Breast epithelium (tissue), 4 donors: ENCODE measurements at regions not wholly inside any gene's neighbourhood (a gene's known extent, or its start where the extent isn't known, plus 50 kb on each side); places are given as distances from the start of the nearest gene placed in this dataset.

ENCODE experiments used
- DNase-seq, 2 donors: peaks; one replicate each; pipeline ENCODE4 v3.0.0-alpha.2; 2019; ENCODE audit warnings: low spot score in 2 of 2
- H3K27ac ChIP-seq, 2 donors: fragments of 200-600 bp; sonication (generic) in 1 of 2; one replicate each; pipeline ENCODE4 v1.5.1; 2016 to 2019; ENCODE audit warnings: mild to moderate bottlenecking in 1 of 2
- H3K27me3 ChIP-seq, 2 donors: fragments of 200-600 bp; sonication (generic) in 1 of 2; one replicate each; pipeline versions ENCODE4 v1.5.1 to v1.6.0; 2017 to 2019; ENCODE audit warnings: control low read depth in 1 of 2, mild to moderate bottlenecking in 1 of 2
- H3K36me3 ChIP-seq: fragments of 200-600 bp; one replicate; pipeline ENCODE4 v1.5.1; 2019
- H3K4me1 ChIP-seq, 2 donors: fragments of 200-600 bp; sonication (generic); one replicate each; pipeline ENCODE4 v1.5.1; 2016 to 2019; ENCODE audit warnings: control low read depth in 1 of 2
- H3K4me3 ChIP-seq, 3 donors: fragments of 200-600 bp; sonication (generic); 1 replicate in 2 of 3; 2 replicates in 1 of 3; pipeline ENCODE4 v1.5.1; 2016 to 2019; ENCODE audit warnings: mild to moderate bottlenecking in 3 of 3, moderate library complexity in 2 of 3
- H3K9me3 ChIP-seq, 2 donors: fragments of 200-600 bp; sonication (generic) in 1 of 2; one replicate each; pipeline ENCODE4 v1.5.1; 2016 to 2019; ENCODE audit warnings: control low read depth in 1 of 2
- POLR2A ChIP-seq: fragments of 450-650 bp; IDR thresholded peaks from one replicate; pipeline ENCODE4 v1.6.1; 2016; ENCODE audit warnings: antibody characterized with exemption, mild to moderate bottlenecking, moderate library complexity
- POLR2AphosphoS5 ChIP-seq, 3 donors: sonication (generic); formaldehyde crosslinking; IDR thresholded peaks; one replicate each; pipeline ENCODE4 v1.6.1; 2017; ENCODE audit warnings: antibody characterized with exemption in 3 of 3
- intact Hi-C: fragments of 100-400 bp; cut with DNase I; formaldehyde crosslinking; loops from one replicate; pipeline ENCODE4 v1.15.1; 2023; ENCODE audit warnings: low total_unique reads
- TF ChIP-seq, protein P1 (sequence below), 3 donors: fragments of 450-650 bp; IDR thresholded peaks; one replicate each; pipeline ENCODE4 v1.5.1; 2016 to 2017; ENCODE audit warnings: antibody characterized with exemption in 3 of 3, mild to moderate bottlenecking in 3 of 3, moderate library complexity in 3 of 3

- Histone ChIP-seq H3K4me1 (no peaks in the 10 kb centered on the region), H3K36me3 (no peaks in the 10 kb centered on the region), H3K4me3 (no peak overlapping the region), H3K9me3 (no peaks in the 10 kb centered on the region), H3K27me3 (no peaks in the 10 kb centered on the region), H3K27ac (no peak overlapping the region)
- TF ChIP-seq POLR2A, result no peak
- TF ChIP-seq, protein P1, sequence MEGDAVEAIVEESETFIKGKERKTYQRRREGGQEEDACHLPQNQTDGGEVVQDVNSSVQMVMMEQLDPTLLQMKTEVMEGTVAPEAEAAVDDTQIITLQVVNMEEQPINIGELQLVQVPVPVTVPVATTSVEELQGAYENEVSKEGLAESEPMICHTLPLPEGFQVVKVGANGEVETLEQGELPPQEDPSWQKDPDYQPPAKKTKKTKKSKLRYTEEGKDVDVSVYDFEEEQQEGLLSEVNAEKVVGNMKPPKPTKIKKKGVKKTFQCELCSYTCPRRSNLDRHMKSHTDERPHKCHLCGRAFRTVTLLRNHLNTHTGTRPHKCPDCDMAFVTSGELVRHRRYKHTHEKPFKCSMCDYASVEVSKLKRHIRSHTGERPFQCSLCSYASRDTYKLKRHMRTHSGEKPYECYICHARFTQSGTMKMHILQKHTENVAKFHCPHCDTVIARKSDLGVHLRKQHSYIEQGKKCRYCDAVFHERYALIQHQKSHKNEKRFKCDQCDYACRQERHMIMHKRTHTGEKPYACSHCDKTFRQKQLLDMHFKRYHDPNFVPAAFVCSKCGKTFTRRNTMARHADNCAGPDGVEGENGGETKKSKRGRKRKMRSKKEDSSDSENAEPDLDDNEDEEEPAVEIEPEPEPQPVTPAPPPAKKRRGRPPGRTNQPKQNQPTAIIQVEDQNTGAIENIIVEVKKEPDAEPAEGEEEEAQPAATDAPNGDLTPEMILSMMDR (IDR thresholded peaks at IDR 0.05), result no peak
- TF ChIP-seq POLR2AphosphoS5 (IDR thresholded peaks at IDR 0.05), result no peak
- intact Hi-C loops, result no loop called here
- DNase-seq, result no peak
Measured at GRCh38 chr3:43792904-43793303, 102.2 kb downstream of the ABHD5 start.

- H3K27ac ChIP-seq, result no peak overlapping the region
- intact Hi-C loops, result no loop called here
- TF ChIP-seq POLR2AphosphoS5 (IDR thresholded peaks at IDR 0.05), result no peak
- TF ChIP-seq, protein P1 (IDR thresholded peaks at IDR 0.05), result no peak
- TF ChIP-seq POLR2A, result no peak
- H3K36me3 ChIP-seq, result no peaks in the 10 kb centered on the region
- H3K9me3 ChIP-seq, result no peaks in the 10 kb centered on the region
- no peak for DNase-seq
- no peaks in the 10 kb centered on the region for H3K27me3 ChIP-seq
- H3K4me3 ChIP-seq, result no peak overlapping the region
- no peaks in the 10 kb centered on the region for H3K4me1 ChIP-seq
Measured at GRCh38 chr3:43793648-43794372, 103.1 kb downstream of the ABHD5 start.

- intact Hi-C loops, result no loop called here
- no peaks in the 10 kb centered on the region for H3K27me3 ChIP-seq
- no peaks in the 10 kb centered on the region for H3K4me1 ChIP-seq
- DNase-seq, result no peak
- H3K27ac ChIP-seq, result no peak overlapping the region
- no peak for TF ChIP-seq POLR2A
- no peak overlapping the region for H3K4me3 ChIP-seq
- H3K9me3 ChIP-seq, result no peaks in the 10 kb centered on the region
- H3K36me3 ChIP-seq, result no peaks in the 10 kb centered on the region
Measured at GRCh38 chr3:43794776-43795175, 104.0 kb downstream of the ABHD5 start.

- Histone ChIP-seq H3K36me3 (no peaks in the 10 kb centered on the region), H3K4me3 (no peak overlapping the region), H3K27ac (no peak overlapping the region), H3K4me1 (no peaks in the 10 kb centered on the region), H3K9me3 (peaks cover 0 to 4% of the 10 kb centered on the region in 2 donors), H3K27me3 (no peaks in the 10 kb centered on the region)
- intact Hi-C loops, result no loop called here
- DNase-seq, result no peak
- TF ChIP-seq, protein P1 (IDR thresholded peaks at IDR 0.05), result no peak
- no peak for TF ChIP-seq POLR2AphosphoS5 (IDR thresholded peaks at IDR 0.05)
- no peak for TF ChIP-seq POLR2A
Measured at GRCh38 chr3:43795491-43795890, 104.8 kb downstream of the ABHD5 start.

- DNase-seq, result no peak
Measured at GRCh38 chr3:43796041-43796596, 105.4 kb downstream of the ABHD5 start.

More at GRCh38 chr3:43796041-43796596, 105.4 kb downstream of the ABHD5 start:
- no peak overlapping the region for H3K4me3 ChIP-seq
- no peaks in the 10 kb centered on the region for H3K27me3 ChIP-seq
- H3K9me3 ChIP-seq, result peaks cover 0 to 4% of the 10 kb centered on the region in 2 donors
- H3K4me1 ChIP-seq, result no peaks in the 10 kb centered on the region
- intact Hi-C loops, result no loop called here
- TF ChIP-seq POLR2AphosphoS5 (IDR thresholded peaks at IDR 0.05) (no peak), POLR2A (no peak)
- TF ChIP-seq, protein P1 (IDR thresholded peaks at IDR 0.05), result no peak
- H3K36me3 ChIP-seq, result no peaks in the 10 kb centered on the region
- no peak overlapping the region for H3K27ac ChIP-seq
